ENCODE measurements at regions not wholly inside any gene's neighbourhood (a gene's known extent, or its start where the extent isn't known, plus 50 kb on each side); places are given as distances from the start of the nearest gene placed in this dataset.

- WGBS (ENCODE audit: insufficient coverage): 100% methylated on average over 1 of the region's 2 CpGs
- CTCF ChIA-PET: interaction anchor here (2.0 kb wide), 1 partner anchor 35 kb away, joined by 4 read pairs; no protein-coding TSS in a partner anchor
Observed at GRCh38 chr10:62460393-62460792, 86.2 kb downstream of the ZNF365 start.

GRCh38 chr10:62461120-62461519, 87.0 kb downstream of the ZNF365 start:
- DNase-seq: no peak
- 100% methylated on average over 8 of the region's 8 CpGs for WGBS (ENCODE audit: insufficient coverage)
- no peaks in the 10 kb centered on the region for H3K4me1 ChIP-seq (ENCODE audit: control extremely low read depth in 1 of 4, control insufficient read depth in 4 of 4, insufficient read depth in 4 of 4, low read length in 3 of 4)
- H3K4me3 ChIP-seq (ENCODE audit: control insufficient read depth in 1 of 7, extremely low read depth in 1 of 7, insufficient read depth in 4 of 7, low read depth in 2 of 7, low read length in 6 of 7): no peak overlapping the region
- peaks cover 0 to 15% (median 11%) of the 10 kb centered on the region in 5 experiments for H3K9me3 ChIP-seq (ENCODE audit: control extremely low read depth in 1 of 5, control insufficient read depth in 4 of 5, insufficient read depth in 2 of 5, low read depth in 1 of 5, low read length in 4 of 5)
- no peaks in the 10 kb centered on the region for H3K36me3 ChIP-seq (ENCODE audit: control insufficient read depth in 4 of 4, insufficient read depth in 4 of 4, low read length in 3 of 4)
- POLR2A ChIA-PET: no interaction called here
- H3K27me3 ChIP-seq (replicated peaks in 2 of 5; ENCODE audit: control insufficient read depth in 4 of 5, insufficient read depth in 5 of 5, low read length in 4 of 5): peaks cover 0 to 2% (median 0%) of the 10 kb centered on the region in 5 experiments
- H3K27ac ChIP-seq (ENCODE audit: insufficient read depth in 1 of 2, low read depth in 1 of 2, low read length in 2 of 2, poor library complexity in 1 of 2, severe bottlenecking in 2 of 2): no peak overlapping the region
- CTCF ChIA-PET: interaction anchor here (2.0 kb wide), 1 partner anchor 34 kb away, joined by 4 read pairs; no protein-coding TSS in a partner anchor

More at GRCh38 chr10:62460393-62460792, 86.2 kb downstream of the ZNF365 start:
- no peak for DNase-seq
- peaks cover 0 to 8% (median 5%) of the 10 kb centered on the region in 5 experiments for H3K9me3 ChIP-seq (ENCODE audit: control extremely low read depth in 1 of 5, control insufficient read depth in 4 of 5, insufficient read depth in 2 of 5, low read depth in 1 of 5, low read length in 4 of 5)
- no peaks in the 10 kb centered on the region for H3K36me3 ChIP-seq (ENCODE audit: control insufficient read depth in 4 of 4, insufficient read depth in 4 of 4, low read length in 3 of 4)
- H3K4me3 ChIP-seq (ENCODE audit: control insufficient read depth in 1 of 7, extremely low read depth in 1 of 7, insufficient read depth in 4 of 7, low read depth in 2 of 7, low read length in 6 of 7): no peak overlapping the region
- POLR2A ChIA-PET: no interaction called here
- H3K27ac ChIP-seq (ENCODE audit: insufficient read depth in 1 of 2, low read depth in 1 of 2, low read length in 2 of 2, poor library complexity in 1 of 2, severe bottlenecking in 2 of 2): no peak overlapping the region
- no peaks in the 10 kb centered on the region for H3K4me1 ChIP-seq (ENCODE audit: control extremely low read depth in 1 of 4, control insufficient read depth in 4 of 4, insufficient read depth in 4 of 4, low read length in 3 of 4)
- H3K27me3 ChIP-seq (replicated peaks in 2 of 5; ENCODE audit: control insufficient read depth in 4 of 5, insufficient read depth in 5 of 5, low read length in 4 of 5): no peaks in the 10 kb centered on the region

- Histone ChIP-seq H3K4me1 (ENCODE audit: control extremely low read depth in 1 of 4, control insufficient read depth in 4 of 4, insufficient read depth in 4 of 4, low read length in 3 of 4) (no peaks in the 10 kb centered on the region), H3K9me3 (ENCODE audit: control extremely low read depth in 1 of 5, control insufficient read depth in 4 of 5, insufficient read depth in 2 of 5, low read depth in 1 of 5, low read length in 4 of 5) (peaks cover 0 to 19% (median 15%) of the 10 kb centered on the region in 5 experiments), H3K36me3 (ENCODE audit: control insufficient read depth in 4 of 4, insufficient read depth in 4 of 4, low read length in 3 of 4) (no peaks in the 10 kb centered on the region), H3K4me3 (ENCODE audit: control insufficient read depth in 1 of 7, extremely low read depth in 1 of 7, insufficient read depth in 4 of 7, low read depth in 2 of 7, low read length in 6 of 7) (no peak overlapping the region), H3K27me3 (replicated peaks in 2 of 5; ENCODE audit: control insufficient read depth in 4 of 5, insufficient read depth in 5 of 5, low read length in 4 of 5) (peaks cover 0 to 2% (median 0%) of the 10 kb centered on the region in 5 experiments), H3K27ac (ENCODE audit: insufficient read depth in 1 of 2, low read depth in 1 of 2, low read length in 2 of 2, poor library complexity in 1 of 2, severe bottlenecking in 2 of 2) (no peak overlapping the region)
- DNase-seq: no peak
- CTCF ChIA-PET: no interaction called here
- 100% methylated on average over 1 of the region's 1 CpG for WGBS (ENCODE audit: insufficient coverage)
- POLR2A ChIA-PET: no interaction called here
Observed at GRCh38 chr10:62462461-62462860, 88.3 kb downstream of the ZNF365 start.

- Histone ChIP-seq H3K9me3 (ENCODE audit: control extremely low read depth in 1 of 5, control insufficient read depth in 4 of 5, insufficient read depth in 2 of 5, low read depth in 1 of 5, low read length in 4 of 5) (peaks cover 0 to 19% (median 15%) of the 10 kb centered on the region in 5 experiments), H3K4me3 (ENCODE audit: control insufficient read depth in 1 of 7, extremely low read depth in 1 of 7, insufficient read depth in 4 of 7, low read depth in 2 of 7, low read length in 6 of 7) (no peak overlapping the region), H3K36me3 (ENCODE audit: control insufficient read depth in 4 of 4, insufficient read depth in 4 of 4, low read length in 3 of 4) (no peaks in the 10 kb centered on the region), H3K4me1 (ENCODE audit: control extremely low read depth in 1 of 4, control insufficient read depth in 4 of 4, insufficient read depth in 4 of 4, low read length in 3 of 4) (no peaks in the 10 kb centered on the region), H3K27me3 (replicated peaks in 2 of 5; ENCODE audit: control insufficient read depth in 4 of 5, insufficient read depth in 5 of 5, low read length in 4 of 5) (peaks cover 0 to 2% (median 0%) of the 10 kb centered on the region in 5 experiments), H3K27ac (ENCODE audit: insufficient read depth in 1 of 2, low read depth in 1 of 2, low read length in 2 of 2, poor library complexity in 1 of 2, severe bottlenecking in 2 of 2) (no peak overlapping the region)
- POLR2A ChIA-PET: no interaction called here
- no peak for DNase-seq
- CTCF ChIA-PET: no interaction called here
- 95% methylated on average over 2 of the region's 3 CpGs for WGBS (ENCODE audit: insufficient coverage)
Observed at GRCh38 chr10:62463364-62463763, 89.2 kb downstream of the ZNF365 start.

- no CpG with 5 or more reads among the region's 2 CpGs for WGBS (ENCODE audit: insufficient coverage)
- Histone ChIP-seq H3K4me1 (ENCODE audit: control extremely low read depth in 1 of 4, control insufficient read depth in 4 of 4, insufficient read depth in 4 of 4, low read length in 3 of 4) (no peaks in the 10 kb centered on the region), H3K36me3 (ENCODE audit: control insufficient read depth in 4 of 4, insufficient read depth in 4 of 4, low read length in 3 of 4) (no peaks in the 10 kb centered on the region), H3K27me3 (replicated peaks in 2 of 5; ENCODE audit: control insufficient read depth in 4 of 5, insufficient read depth in 5 of 5, low read length in 4 of 5) (peaks cover 0 to 2% (median 0%) of the 10 kb centered on the region in 5 experiments), H3K9me3 (ENCODE audit: control extremely low read depth in 1 of 5, control insufficient read depth in 4 of 5, insufficient read depth in 2 of 5, low read depth in 1 of 5, low read length in 4 of 5) (peaks cover 0 to 19% (median 15%) of the 10 kb centered on the region in 5 experiments), H3K27ac (ENCODE audit: insufficient read depth in 1 of 2, low read depth in 1 of 2, low read length in 2 of 2, poor library complexity in 1 of 2, severe bottlenecking in 2 of 2) (no peak overlapping the region), H3K4me3 (ENCODE audit: control insufficient read depth in 1 of 7, extremely low read depth in 1 of 7, insufficient read depth in 4 of 7, low read depth in 2 of 7, low read length in 6 of 7) (no peak overlapping the region)
- no peak for DNase-seq
- POLR2A ChIA-PET: no interaction called here
- CTCF ChIA-PET: no interaction called here
Observed at GRCh38 chr10:62464308-62464707, 90.1 kb downstream of the ZNF365 start.

- no peaks in the 10 kb centered on the region for H3K36me3 ChIP-seq (ENCODE audit: control insufficient read depth in 4 of 4, insufficient read depth in 4 of 4, low read length in 3 of 4)
- H3K4me1 ChIP-seq (ENCODE audit: control extremely low read depth in 1 of 4, control insufficient read depth in 4 of 4, insufficient read depth in 4 of 4, low read length in 3 of 4): no peaks in the 10 kb centered on the region
- DNase-seq: no peak
- POLR2A ChIA-PET: no interaction called here
- CTCF ChIA-PET: interaction anchor here (1.1 kb wide), 1 partner anchor 29 kb away, joined by 3 read pairs; no protein-coding TSS in a partner anchor
- 100% methylated on average over 1 of the region's 1 CpG for WGBS (ENCODE audit: insufficient coverage)
- no peak overlapping the region for H3K4me3 ChIP-seq (ENCODE audit: control insufficient read depth in 1 of 7, extremely low read depth in 1 of 7, insufficient read depth in 4 of 7, low read depth in 2 of 7, low read length in 6 of 7)
- no peak overlapping the region for H3K27ac ChIP-seq (ENCODE audit: insufficient read depth in 1 of 2, low read depth in 1 of 2, low read length in 2 of 2, poor library complexity in 1 of 2, severe bottlenecking in 2 of 2)
- peaks cover 0 to 2% (median 0%) of the 10 kb centered on the region in 5 experiments for H3K27me3 ChIP-seq (replicated peaks in 2 of 5; ENCODE audit: control insufficient read depth in 4 of 5, insufficient read depth in 5 of 5, low read length in 4 of 5)
- peaks cover 0 to 19% (median 15%) of the 10 kb centered on the region in 5 experiments for H3K9me3 ChIP-seq (ENCODE audit: control extremely low read depth in 1 of 5, control insufficient read depth in 4 of 5, insufficient read depth in 2 of 5, low read depth in 1 of 5, low read length in 4 of 5)
Observed at GRCh38 chr10:62466590-62466989, 92.4 kb downstream of the ZNF365 start.

GRCh38 chr10:62467527-62467926, 93.4 kb downstream of the ZNF365 start:
- ChIA-PET CTCF (no interaction called here), POLR2A (no interaction called here)
- no peak for DNase-seq

More at GRCh38 chr10:62467527-62467926, 93.4 kb downstream of the ZNF365 start:
- no peaks in the 10 kb centered on the region for H3K4me1 ChIP-seq (ENCODE audit: control extremely low read depth in 1 of 4, control insufficient read depth in 4 of 4, insufficient read depth in 4 of 4, low read length in 3 of 4)
- H3K4me3 ChIP-seq (ENCODE audit: control insufficient read depth in 1 of 7, extremely low read depth in 1 of 7, insufficient read depth in 4 of 7, low read depth in 2 of 7, low read length in 6 of 7): no peak overlapping the region
- WGBS (ENCODE audit: insufficient coverage): 100% methylated on average over 2 of the region's 2 CpGs
- H3K27ac ChIP-seq (ENCODE audit: insufficient read depth in 1 of 2, low read depth in 1 of 2, low read length in 2 of 2, poor library complexity in 1 of 2, severe bottlenecking in 2 of 2): no peak overlapping the region
- no peaks in the 10 kb centered on the region for H3K36me3 ChIP-seq (ENCODE audit: control insufficient read depth in 4 of 4, insufficient read depth in 4 of 4, low read length in 3 of 4)
- H3K27me3 ChIP-seq (replicated peaks in 2 of 5; ENCODE audit: control insufficient read depth in 4 of 5, insufficient read depth in 5 of 5, low read length in 4 of 5): peaks cover 0 to 2% (median 0%) of the 10 kb centered on the region in 5 experiments
- peaks cover 0 to 19% (median 15%) of the 10 kb centered on the region in 5 experiments for H3K9me3 ChIP-seq (ENCODE audit: control extremely low read depth in 1 of 5, control insufficient read depth in 4 of 5, insufficient read depth in 2 of 5, low read depth in 1 of 5, low read length in 4 of 5)

Measured in common myeloid progenitor, CD34-positive (primary cell).